G401 (cell line): ENCODE measurements at regions not wholly inside any gene's neighbourhood (a gene's known extent, or its start where the extent isn't known, plus 50 kb on each side); places are given as distances from the start of the nearest gene placed in this dataset.
"Not testable (repeated sequence)": the region's sequence is repeated elsewhere in the genome, so short reads cannot be mapped to it uniquely, and the experiment has no call there.

Experiments
- DNase-seq: peaks from one replicate; pipeline ENCODE4 v3.0.0-alpha.2; 2015; ENCODE audit warnings: low spot score
- in situ Hi-C: cut with HindIII; loops from 2 replicates; pipeline ENCODE4 v1.10.0; 2016; ENCODE audit warnings: low sequenced_read_pairs, mixed read lengths

GRCh38 chr16:82267675-82268074 is 97.7 kb upstream of the MPHOSPH6 start:
- DNase-seq, in situ Hi-C loops: not testable (repeated sequence)

GRCh38 chr16:82265809-82266208 is 95.8 kb upstream of the MPHOSPH6 start:
- in situ Hi-C loops, result no loop called here
- DNase-seq, result no peak

- in situ Hi-C loops, result no loop called here
- no peak for DNase-seq
Observed at GRCh38 chr16:82264756-82265155, 94.7 kb upstream of the MPHOSPH6 start.

GRCh38 chr16:82263521-82264143 is 93.6 kb upstream of the MPHOSPH6 start:
- in situ Hi-C loops, result no loop called here
- peak; percentile 67 for DNase-seq

GRCh38 chr16:82262244-82262643 is 92.2 kb upstream of the MPHOSPH6 start:
- in situ Hi-C loops, result no loop called here
- no peak for DNase-seq

- in situ Hi-C loops, result no loop called here
- no peak for DNase-seq
Observed at GRCh38 chr16:82260212-82260795, 90.3 kb upstream of the MPHOSPH6 start.

- in situ Hi-C loops, result no loop called here
- DNase-seq, result no peak
Observed at GRCh38 chr16:82259731-82260130, 89.7 kb upstream of the MPHOSPH6 start.

GRCh38 chr16:82257990-82258389 is 88.0 kb upstream of the MPHOSPH6 start:
- in situ Hi-C loops, result no loop called here
- no peak for DNase-seq

- in situ Hi-C loops, result no loop called here
Observed at GRCh38 chr16:82252582-82252981, 82.6 kb upstream of the MPHOSPH6 start.

GRCh38 chr16:82248677-82249076 is 78.7 kb upstream of the MPHOSPH6 start:
- in situ Hi-C loops, result no loop called here
- no peak for DNase-seq

More at GRCh38 chr16:82252582-82252981, 82.6 kb upstream of the MPHOSPH6 start:
- no peak for DNase-seq

GRCh38 chr16:82248012-82248656 is 78.1 kb upstream of the MPHOSPH6 start:
- no peak for DNase-seq
- in situ Hi-C loops, result no loop called here

- peak; percentile 3 for DNase-seq
- in situ Hi-C loops, result no loop called here
Observed at GRCh38 chr16:82242201-82242600, 72.2 kb upstream of the MPHOSPH6 start.

- no peak for DNase-seq
- in situ Hi-C loops, result no loop called here
Observed at GRCh38 chr16:82241469-82242052, 71.5 kb upstream of the MPHOSPH6 start.

- DNase-seq, result no peak
- in situ Hi-C loops, result no loop called here
Observed at GRCh38 chr16:82240111-82240510, 70.1 kb upstream of the MPHOSPH6 start.

- DNase-seq, result no peak
- in situ Hi-C loops, result no loop called here
Observed at GRCh38 chr16:82236875-82237274, 66.9 kb upstream of the MPHOSPH6 start.

GRCh38 chr16:82236415-82236814 is 66.4 kb upstream of the MPHOSPH6 start:
- in situ Hi-C loops, result no loop called here
- no peak for DNase-seq

GRCh38 chr16:82232806-82233205 is 62.8 kb upstream of the MPHOSPH6 start:
- DNase-seq, result no peak
- in situ Hi-C loops, result no loop called here

GRCh38 chr16:82231008-82231787 is 61.2 kb upstream of the MPHOSPH6 start:
- in situ Hi-C loops, result no loop called here
- no peak for DNase-seq

- in situ Hi-C loops, result no loop called here
- peak; percentile 35 for DNase-seq
Observed at GRCh38 chr16:82229800-82230619, 60.0 kb upstream of the MPHOSPH6 start.
